ENCODE measurements at regions not wholly inside any gene's neighbourhood (a gene's known extent, or its start where the extent isn't known, plus 50 kb on each side); places are given as distances from the start of the nearest gene placed in this dataset.

- Histone ChIP-seq H3K27me3 (ENCODE audit: insufficient read depth, low read length, poor library complexity) (no peaks in the 10 kb centered on the region), H2AFZ (ENCODE audit: low read depth, low read length) (no peak overlapping the region), H3K9me3 (ENCODE audit: insufficient read depth, low read length, severe bottlenecking) (no peaks in the 10 kb centered on the region), H3K79me2 (ENCODE audit: insufficient read depth, low read length) (no peaks in the 10 kb centered on the region), H4K20me1 (ENCODE audit: insufficient read depth, low read length) (no peaks in the 10 kb centered on the region), H3K4me3 (ENCODE audit: low read depth in 1 of 2, low read length in 2 of 2) (no peak overlapping the region), H3K4me2 (ENCODE audit: insufficient read depth, low read length) (no peak overlapping the region), H3K4me1 (ENCODE audit: insufficient read depth, low read length) (peaks cover 10% of the 10 kb centered on the region), H3K27ac (ENCODE audit: low read length) (no peak overlapping the region), H3K36me3 (ENCODE audit: insufficient read depth, low read length) (no peaks in the 10 kb centered on the region), H3K9ac (ENCODE audit: low read depth, low read length) (no peak overlapping the region)
- TF ChIP-seq CTCF (IDR thresholded peaks at IDR 0.05; ENCODE audit: borderline replicate concordance, extremely low read depth, low read length, poor library complexity, severe bottlenecking) (no peak), EZH2 (IDR thresholded peaks at IDR 0.05; ENCODE audit: borderline replicate concordance, low read depth, low read length, severe bottlenecking) (no peak)
- DNase-seq (no peak), ATAC-seq (ENCODE audit: insufficient read depth, low read depth) (no peak)
These were observed 178.4 kb upstream of the HMCN1 start for GRCh38 chr1:185555743-185556142.

GRCh38 chr1:185551008-185551407, 183.2 kb upstream of the HMCN1 start:
- Histone ChIP-seq H3K4me2 (ENCODE audit: insufficient read depth, low read length) (no peak overlapping the region), H3K79me2 (ENCODE audit: insufficient read depth, low read length) (no peaks in the 10 kb centered on the region), H3K36me3 (ENCODE audit: insufficient read depth, low read length) (no peaks in the 10 kb centered on the region), H2AFZ (ENCODE audit: low read depth, low read length) (no peak overlapping the region), H4K20me1 (ENCODE audit: insufficient read depth, low read length) (no peaks in the 10 kb centered on the region), H3K27me3 (ENCODE audit: insufficient read depth, low read length, poor library complexity) (no peaks in the 10 kb centered on the region), H3K4me3 (ENCODE audit: low read depth in 1 of 2, low read length in 2 of 2) (no peak overlapping the region), H3K9ac (ENCODE audit: low read depth, low read length) (no peak overlapping the region), H3K27ac (ENCODE audit: low read length) (no peak overlapping the region), H3K9me3 (ENCODE audit: insufficient read depth, low read length, severe bottlenecking) (no peaks in the 10 kb centered on the region), H3K4me1 (ENCODE audit: insufficient read depth, low read length) (no peaks in the 10 kb centered on the region)
- DNase-seq (no peak), ATAC-seq (ENCODE audit: insufficient read depth, low read depth) (no peak)
- no peak for TF ChIP-seq CTCF (IDR thresholded peaks at IDR 0.05; ENCODE audit: borderline replicate concordance, extremely low read depth, low read length, poor library complexity, severe bottlenecking)
- no peak for TF ChIP-seq EZH2 (IDR thresholded peaks at IDR 0.05; ENCODE audit: borderline replicate concordance, low read depth, low read length, severe bottlenecking)

- DNase-seq (no peak), ATAC-seq (ENCODE audit: insufficient read depth, low read depth) (no peak)
- Histone ChIP-seq H2AFZ (ENCODE audit: low read depth, low read length) (no peak overlapping the region), H3K27me3 (ENCODE audit: insufficient read depth, low read length, poor library complexity) (no peaks in the 10 kb centered on the region), H3K4me2 (ENCODE audit: insufficient read depth, low read length) (no peak overlapping the region), H3K4me3 (ENCODE audit: low read depth in 1 of 2, low read length in 2 of 2) (no peak overlapping the region), H3K79me2 (ENCODE audit: insufficient read depth, low read length) (no peaks in the 10 kb centered on the region), H4K20me1 (ENCODE audit: insufficient read depth, low read length) (no peaks in the 10 kb centered on the region), H3K36me3 (ENCODE audit: insufficient read depth, low read length) (no peaks in the 10 kb centered on the region), H3K4me1 (ENCODE audit: insufficient read depth, low read length) (no peaks in the 10 kb centered on the region), H3K9me3 (ENCODE audit: insufficient read depth, low read length, severe bottlenecking) (no peaks in the 10 kb centered on the region), H3K9ac (ENCODE audit: low read depth, low read length) (no peak overlapping the region), H3K27ac (ENCODE audit: low read length) (no peak overlapping the region)
- TF ChIP-seq EZH2 (IDR thresholded peaks at IDR 0.05; ENCODE audit: borderline replicate concordance, low read depth, low read length, severe bottlenecking): no peak
- no peak for TF ChIP-seq CTCF (IDR thresholded peaks at IDR 0.05; ENCODE audit: borderline replicate concordance, extremely low read depth, low read length, poor library complexity, severe bottlenecking)
These were observed 184.3 kb upstream of the HMCN1 start for GRCh38 chr1:185549906-185550305.

- Histone ChIP-seq H3K36me3 (ENCODE audit: insufficient read depth, low read length) (no peaks in the 10 kb centered on the region), H3K27ac (ENCODE audit: low read length) (no peak overlapping the region), H3K9me3 (ENCODE audit: insufficient read depth, low read length, severe bottlenecking) (no peaks in the 10 kb centered on the region), H3K9ac (ENCODE audit: low read depth, low read length) (no peak overlapping the region), H3K4me3 (ENCODE audit: low read depth in 1 of 2, low read length in 2 of 2) (no peak overlapping the region), H3K79me2 (ENCODE audit: insufficient read depth, low read length) (no peaks in the 10 kb centered on the region), H2AFZ (ENCODE audit: low read depth, low read length) (no peak overlapping the region), H3K4me2 (ENCODE audit: insufficient read depth, low read length) (no peak overlapping the region), H4K20me1 (ENCODE audit: insufficient read depth, low read length) (no peaks in the 10 kb centered on the region), H3K4me1 (ENCODE audit: insufficient read depth, low read length) (no peaks in the 10 kb centered on the region), H3K27me3 (ENCODE audit: insufficient read depth, low read length, poor library complexity) (no peaks in the 10 kb centered on the region)
- TF ChIP-seq CTCF (IDR thresholded peaks at IDR 0.05; ENCODE audit: borderline replicate concordance, extremely low read depth, low read length, poor library complexity, severe bottlenecking) (no peak), EZH2 (IDR thresholded peaks at IDR 0.05; ENCODE audit: borderline replicate concordance, low read depth, low read length, severe bottlenecking) (no peak)
- ATAC-seq (ENCODE audit: insufficient read depth, low read depth): no peak
- DNase-seq: no peak
These were observed 188.2 kb upstream of the HMCN1 start for GRCh38 chr1:185546029-185546428.
